ENCODE measurements at regions not wholly inside any gene's neighbourhood (a gene's known extent, or its start where the extent isn't known, plus 50 kb on each side); places are given as distances from the start of the nearest gene placed in this dataset.

DNA sequence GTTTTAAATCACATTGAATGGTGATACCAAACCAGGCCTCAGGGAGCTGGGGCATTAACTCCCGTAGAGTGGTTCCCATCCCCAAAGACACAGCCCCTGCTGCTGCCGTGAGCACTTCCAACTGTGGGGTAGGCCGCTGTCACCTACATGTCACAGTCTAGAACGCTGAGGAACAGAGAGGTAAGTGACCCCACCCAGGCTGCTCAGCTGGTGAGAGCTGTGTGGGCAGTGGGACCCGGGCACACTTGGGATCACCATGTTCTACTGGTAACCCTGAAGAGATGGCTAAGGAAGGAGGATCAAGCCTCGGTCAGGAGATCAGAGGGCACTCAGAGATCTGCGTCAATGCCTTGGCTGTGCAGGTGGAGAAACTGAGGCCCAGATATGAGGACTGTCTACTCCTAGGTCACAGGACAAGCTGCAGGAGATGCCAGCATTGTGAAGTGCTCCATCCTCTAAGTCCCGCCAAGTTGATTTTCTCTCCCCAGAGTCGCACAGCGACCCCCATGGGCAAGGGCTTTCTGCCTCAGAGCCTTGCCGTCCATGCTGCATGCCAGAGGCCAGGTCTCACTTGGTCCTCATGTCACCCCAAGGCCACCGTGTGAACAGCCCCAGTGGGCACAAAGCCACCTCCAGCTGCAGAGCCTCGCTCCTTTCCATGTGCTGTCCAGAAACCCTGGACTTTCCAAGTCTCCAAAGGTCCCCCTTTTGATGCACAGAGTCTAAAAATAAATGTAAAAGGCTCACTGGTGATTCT, 144.2 kb upstream of the OTOS start:
- Histone ChIP-seq H3K4me1 (no peaks in the 10 kb centered on the region), H3K27me3 (no peaks in the 10 kb centered on the region), H3K9me3 (no peaks in the 10 kb centered on the region), H3K27ac (no peak overlapping the region), H3K36me3 (no peaks in the 10 kb centered on the region), H3K4me3 (no peak overlapping the region)
- no peak for DNase-seq
- no peak for TF ChIP-seq POLR2A (IDR thresholded peaks at IDR 0.05)
- TF ChIP-seq, protein P1, sequence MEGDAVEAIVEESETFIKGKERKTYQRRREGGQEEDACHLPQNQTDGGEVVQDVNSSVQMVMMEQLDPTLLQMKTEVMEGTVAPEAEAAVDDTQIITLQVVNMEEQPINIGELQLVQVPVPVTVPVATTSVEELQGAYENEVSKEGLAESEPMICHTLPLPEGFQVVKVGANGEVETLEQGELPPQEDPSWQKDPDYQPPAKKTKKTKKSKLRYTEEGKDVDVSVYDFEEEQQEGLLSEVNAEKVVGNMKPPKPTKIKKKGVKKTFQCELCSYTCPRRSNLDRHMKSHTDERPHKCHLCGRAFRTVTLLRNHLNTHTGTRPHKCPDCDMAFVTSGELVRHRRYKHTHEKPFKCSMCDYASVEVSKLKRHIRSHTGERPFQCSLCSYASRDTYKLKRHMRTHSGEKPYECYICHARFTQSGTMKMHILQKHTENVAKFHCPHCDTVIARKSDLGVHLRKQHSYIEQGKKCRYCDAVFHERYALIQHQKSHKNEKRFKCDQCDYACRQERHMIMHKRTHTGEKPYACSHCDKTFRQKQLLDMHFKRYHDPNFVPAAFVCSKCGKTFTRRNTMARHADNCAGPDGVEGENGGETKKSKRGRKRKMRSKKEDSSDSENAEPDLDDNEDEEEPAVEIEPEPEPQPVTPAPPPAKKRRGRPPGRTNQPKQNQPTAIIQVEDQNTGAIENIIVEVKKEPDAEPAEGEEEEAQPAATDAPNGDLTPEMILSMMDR (IDR thresholded peaks at IDR 0.05): no peak

DNA sequence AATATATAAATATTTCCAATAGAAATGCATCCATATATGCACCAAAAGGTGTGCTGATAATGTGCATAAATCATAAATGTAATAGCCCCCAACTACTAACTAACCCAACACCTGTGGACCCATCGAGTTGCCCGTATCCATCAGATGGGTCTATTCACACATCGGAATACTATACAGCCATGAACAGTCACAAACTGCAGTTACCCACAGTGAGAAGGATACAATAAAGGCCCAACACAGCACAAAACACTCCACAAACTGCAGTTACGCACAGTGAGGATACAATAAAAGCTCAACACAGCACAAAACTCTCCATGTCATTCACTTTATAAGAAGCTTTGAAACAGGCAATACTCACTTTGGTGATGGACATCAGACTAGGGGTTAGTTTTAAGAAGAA, 145.3 kb upstream of the OTOS start:
- H3K4me1 ChIP-seq: no peaks in the 10 kb centered on the region
- H3K27ac ChIP-seq: no peak overlapping the region
- DNase-seq: no peak
- no peaks in the 10 kb centered on the region for H3K36me3 ChIP-seq
- no peak overlapping the region for H3K4me3 ChIP-seq
- no peaks in the 10 kb centered on the region for H3K9me3 ChIP-seq
- TF ChIP-seq POLR2A (IDR thresholded peaks at IDR 0.05): no peak
- TF ChIP-seq, protein P1 (IDR thresholded peaks at IDR 0.05): no peak
- no peaks in the 10 kb centered on the region for H3K27me3 ChIP-seq

DNA sequence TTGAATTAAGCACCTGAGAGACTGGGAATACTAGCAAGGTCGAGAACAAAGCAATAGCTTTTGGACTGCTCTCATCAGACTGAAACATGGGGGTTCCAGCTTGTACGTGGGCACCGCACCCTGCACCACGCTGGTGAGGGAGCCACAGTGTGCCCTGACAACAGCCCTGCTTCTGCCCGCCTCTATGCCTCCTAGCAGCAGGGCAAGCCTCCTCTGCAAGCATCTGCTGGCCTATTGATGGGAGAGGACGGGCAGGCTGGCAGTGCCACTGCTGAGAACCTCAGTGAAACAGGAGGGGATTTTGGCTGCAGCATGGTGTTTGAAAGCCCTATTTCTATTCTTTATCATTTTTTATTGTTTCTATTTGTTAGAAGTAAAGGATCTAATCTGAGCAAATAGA, 146.1 kb upstream of the OTOS start:
- DNase-seq: no peak

DNA sequence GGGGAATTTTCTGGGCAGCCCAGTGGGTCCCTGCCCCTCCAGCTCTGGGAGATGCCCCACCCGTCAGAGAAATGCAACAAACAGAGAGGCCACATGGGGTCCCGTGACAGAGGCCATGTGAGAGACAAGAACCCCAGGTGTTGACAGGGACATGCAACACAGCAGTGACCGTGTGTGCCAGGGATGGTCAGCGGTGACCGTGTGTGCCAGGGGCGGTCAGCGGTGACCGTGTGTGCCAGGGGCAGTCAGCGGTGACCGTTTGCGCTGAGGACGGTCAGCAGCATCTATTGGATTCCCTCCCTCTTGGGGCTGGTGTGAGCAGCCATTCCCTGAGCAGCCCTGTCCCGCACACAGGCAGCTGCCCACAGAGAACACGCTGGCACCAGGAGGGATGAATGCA, 146.6 kb upstream of the OTOS start:
- Histone ChIP-seq H3K27me3 (no peaks in the 10 kb centered on the region), H3K9me3 (no peaks in the 10 kb centered on the region), H3K27ac (no peak overlapping the region), H3K4me3 (no peak overlapping the region), H3K4me1 (no peaks in the 10 kb centered on the region), H3K36me3 (no peaks in the 10 kb centered on the region)
- TF ChIP-seq, protein P1 (IDR thresholded peaks at IDR 0.05): no peak
- no peak for TF ChIP-seq POLR2A (IDR thresholded peaks at IDR 0.05)
- peak in 1 of 3 donors; percentile 8 for DNase-seq

More for the DNA sequence above, 146.1 kb upstream of the OTOS start:
- Histone ChIP-seq H3K36me3 (no peaks in the 10 kb centered on the region), H3K27me3 (no peaks in the 10 kb centered on the region), H3K27ac (no peak overlapping the region), H3K9me3 (no peaks in the 10 kb centered on the region), H3K4me1 (no peaks in the 10 kb centered on the region), H3K4me3 (no peak overlapping the region)
- no peak for TF ChIP-seq POLR2A (IDR thresholded peaks at IDR 0.05)
- TF ChIP-seq, protein P1 (IDR thresholded peaks at IDR 0.05): no peak

DNA sequence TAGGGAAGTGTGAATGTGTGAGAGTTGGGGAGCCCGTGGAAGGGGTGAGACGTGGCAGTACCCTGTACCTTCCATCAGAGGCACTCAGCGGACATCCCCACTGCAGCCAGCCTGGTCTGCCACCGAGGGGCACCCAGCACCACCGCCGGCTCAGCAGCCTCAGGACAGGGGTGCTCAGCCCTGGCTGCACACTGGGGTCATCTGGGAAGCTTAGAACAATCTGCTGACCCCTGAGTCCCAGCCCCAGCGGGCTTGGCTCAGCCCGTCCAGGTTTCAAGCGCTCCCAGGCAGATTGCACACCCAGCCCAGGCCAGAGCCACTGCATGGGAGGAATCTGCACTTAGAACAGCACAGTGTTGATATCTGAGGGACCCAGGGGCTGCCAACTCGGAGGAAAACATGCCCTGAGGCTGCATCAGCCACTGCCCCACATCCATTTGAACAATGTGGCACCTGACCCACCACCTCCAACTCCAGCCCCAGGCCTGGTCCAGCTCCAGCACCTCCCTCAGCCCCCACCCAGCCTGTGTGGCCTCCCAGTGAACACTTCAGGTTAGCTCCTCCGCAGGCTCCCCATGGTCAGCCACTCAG, 147.1 kb upstream of the OTOS start:
- H3K36me3 ChIP-seq: no peaks in the 10 kb centered on the region
- no peak overlapping the region for H3K27ac ChIP-seq
- TF ChIP-seq, protein P1 (IDR thresholded peaks at IDR 0.05): no peak
- TF ChIP-seq POLR2A (IDR thresholded peaks at IDR 0.05): no peak
- H3K4me3 ChIP-seq: no peak overlapping the region
- H3K4me1 ChIP-seq: no peaks in the 10 kb centered on the region
- H3K9me3 ChIP-seq: no peaks in the 10 kb centered on the region
- H3K27me3 ChIP-seq: no peaks in the 10 kb centered on the region
- peak in 1 of 3 donors; percentile 37 for DNase-seq
